GM20000 (cell line): ENCODE measurements at regions not wholly inside any gene's neighbourhood (a gene's known extent, or its start where the extent isn't known, plus 50 kb on each side); places are given as distances from the start of the nearest gene placed in this dataset.

ENCODE experiments used
- DNase-seq: peaks from one replicate; pipeline ENCODE4 v3.0.0; 2012; ENCODE audit warnings: low spot score
- CTCF ChIP-seq: IDR thresholded peaks from 2 replicates; pipeline ENCODE4 v1.5.1; 2012; ENCODE audit warnings: mild to moderate bottlenecking, control low read depth; ENCODE audit errors: extremely low read depth, missing control alignments

- TF ChIP-seq CTCF: no peak
- DNase-seq: no peak
Measured at GRCh38 chr2:19120181-19120580, 238.2 kb downstream of the OSR1 start.

GRCh38 chr2:19119326-19120001 is 239.0 kb downstream of the OSR1 start:
- no peak for DNase-seq
- TF ChIP-seq CTCF: no peak

DNA sequence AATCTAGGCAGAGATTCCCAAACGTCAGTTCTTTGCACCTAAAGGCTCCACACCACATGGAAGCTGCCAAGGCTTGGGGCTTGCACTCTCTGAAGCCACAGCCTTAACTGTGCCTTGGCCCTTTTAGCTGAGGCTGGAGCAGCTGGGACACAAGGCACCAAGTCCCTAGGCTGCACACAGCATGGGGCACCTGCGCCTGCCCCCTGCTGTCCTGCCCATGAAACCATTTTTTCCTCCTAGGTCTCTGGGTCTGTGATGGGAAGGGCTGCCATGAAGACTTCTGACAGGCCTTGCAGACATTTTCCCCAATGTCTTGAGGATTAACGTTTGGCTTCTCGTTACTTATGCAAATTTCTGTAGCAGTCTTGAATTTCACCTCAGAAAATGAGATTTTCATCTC is 241.5 kb downstream of the OSR1 start:
- no peak for DNase-seq
- TF ChIP-seq CTCF: no peak

DNA sequence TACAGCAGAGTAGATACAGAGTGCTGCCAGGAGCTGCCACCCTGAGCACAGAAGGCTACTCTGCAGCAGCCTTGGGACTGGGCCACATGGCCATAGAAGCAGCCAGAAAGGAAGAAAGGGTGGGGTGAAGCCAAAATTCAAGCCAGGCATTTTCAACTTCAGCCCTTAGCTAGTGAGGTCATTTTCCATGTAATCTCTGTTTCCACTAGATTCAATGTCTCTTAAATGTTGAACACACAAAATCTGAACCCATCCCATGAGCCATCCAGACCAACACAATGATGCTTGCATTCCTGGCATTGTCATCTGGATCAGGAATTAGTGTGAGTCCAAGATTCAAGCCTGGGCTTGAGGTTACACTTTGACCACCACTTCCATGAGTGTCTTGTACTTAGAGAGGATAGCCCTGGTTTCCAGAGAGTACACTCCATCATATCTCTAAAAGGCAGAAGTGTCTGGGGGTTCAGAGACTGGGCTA is 243.6 kb downstream of the OSR1 start:
- no peak for DNase-seq

GRCh38 chr2:19114126-19114525 is 244.3 kb downstream of the OSR1 start:
- TF ChIP-seq CTCF: no peak
- DNase-seq: no peak

More for the DNA sequence above, 243.6 kb downstream of the OSR1 start:
- TF ChIP-seq CTCF: no peak

DNA sequence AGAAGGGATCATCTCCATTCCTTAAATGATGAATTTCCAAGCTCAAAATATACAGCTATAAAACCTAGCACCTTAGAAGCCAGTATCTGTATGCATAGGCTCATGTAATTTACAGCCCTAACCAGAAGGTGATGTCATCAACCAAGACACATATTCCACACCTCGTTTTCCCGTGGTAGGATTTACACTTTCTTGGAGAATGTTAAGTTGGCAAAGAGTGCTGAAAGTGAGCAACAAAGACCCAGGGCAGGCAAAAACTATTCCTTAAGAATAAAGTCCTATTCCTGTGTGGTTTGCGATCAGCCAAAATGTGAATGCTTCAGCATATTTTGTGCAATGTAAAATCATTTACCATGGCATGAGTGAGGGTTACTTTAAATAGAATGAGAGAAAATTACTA is 247.1 kb downstream of the OSR1 start:
- no peak for DNase-seq
- no peak for TF ChIP-seq CTCF

DNA sequence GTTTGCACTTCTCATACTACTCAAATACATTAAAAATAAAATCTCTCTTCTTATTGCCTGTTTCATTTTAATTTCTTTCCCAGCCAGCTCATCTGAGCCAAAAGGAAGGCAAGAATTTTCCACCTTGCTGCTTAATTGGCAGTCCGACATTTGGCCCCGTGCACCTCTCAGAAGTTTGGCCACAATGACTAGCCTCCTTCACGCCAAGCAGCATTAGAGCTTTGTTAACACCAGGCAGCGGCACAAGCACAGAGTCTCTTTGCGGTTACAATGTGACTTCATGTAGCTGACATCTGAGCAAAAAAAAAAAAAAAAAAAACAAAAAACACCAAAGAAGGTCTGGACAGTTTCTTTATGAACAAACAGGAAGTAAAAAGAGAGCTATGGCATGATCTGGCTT is 248.9 kb downstream of the OSR1 start:
- no peak for DNase-seq
- TF ChIP-seq CTCF: no peak
